Trophoblast cell (in vitro differentiated cells and primary cell): ENCODE measurements at regions not wholly inside any gene's neighbourhood (a gene's known extent, or its start where the extent isn't known, plus 50 kb on each side); places are given as distances from the start of the nearest gene placed in this dataset.
"Not testable (repeated sequence)": the region's sequence is repeated elsewhere in the genome, so short reads cannot be mapped to it uniquely, and the experiment has no call there.

Experiments used
- DNase-seq, 2 donors: peaks; one replicate each; pipeline ENCODE4 v3.0.0-alpha.2; 2016
- H2AFZ ChIP-seq: 2 replicates; pipeline ENCODE4 v1.6.1; 2013; ENCODE audit warnings: low read length, moderate library complexity, mild to moderate bottlenecking; ENCODE audit not compliant: insufficient read depth, poor library complexity
- H2AK5ac ChIP-seq: 2 replicates; pipeline ENCODE4 v1.6.1; 2013; ENCODE audit warnings: mild to moderate bottlenecking, low read length
- H2BK120ac ChIP-seq: 2 replicates; pipeline ENCODE4 v1.6.1; 2013; ENCODE audit warnings: low read length, mild to moderate bottlenecking, moderate library complexity; ENCODE audit not compliant: insufficient read depth, poor library complexity
- H2BK12ac ChIP-seq: 2 replicates; pipeline ENCODE4 v1.6.1; 2013; ENCODE audit warnings: mild to moderate bottlenecking, low read length, moderate library complexity
- H2BK5ac ChIP-seq: 2 replicates; pipeline ENCODE4 v1.6.1; 2013; ENCODE audit warnings: low read length, low read depth, moderate library complexity, mild to moderate bottlenecking; ENCODE audit not compliant: poor library complexity
- H3K14ac ChIP-seq: 2 replicates; pipeline ENCODE4 v1.6.1; 2013; ENCODE audit warnings: mild to moderate bottlenecking, low read length
- H3K18ac ChIP-seq: 2 replicates; pipeline ENCODE4 v1.6.1; 2013; ENCODE audit warnings: mild to moderate bottlenecking, low read length
- H3K23ac ChIP-seq: 2 replicates; pipeline ENCODE4 v1.6.1; 2013; ENCODE audit warnings: low read length
- H3K27ac ChIP-seq: 2 replicates; pipeline ENCODE4 v1.5.1; 2013; ENCODE audit warnings: low read depth, mild to moderate bottlenecking, inconsistent platforms, low read length, moderate library complexity
- H3K27me3 ChIP-seq: 2 replicates; pipeline ENCODE4 v1.6.1; 2013; ENCODE audit warnings: inconsistent platforms, mild to moderate bottlenecking, low read length, moderate library complexity; ENCODE audit not compliant: insufficient read depth
- H3K36me3 ChIP-seq, 2 experiments: 1 replicate in 1 of 2; 2 replicates in 1 of 2; pipeline ENCODE4 v1.6.1; 2013; ENCODE audit warnings: low read length in 2 of 2, mild to moderate bottlenecking in 2 of 2, moderate library complexity in 1 of 2; ENCODE audit not compliant: insufficient read depth in 2 of 2, control insufficient read depth in 1 of 2
- H3K4ac ChIP-seq: 2 replicates; pipeline ENCODE4 v1.6.1; 2013; ENCODE audit warnings: low read depth, mild to moderate bottlenecking, low read length, moderate library complexity
- H3K4me1 ChIP-seq, 2 experiments: 1 replicate in 1 of 2; 2 replicates in 1 of 2; pipeline ENCODE4 v1.6.1; 2013; ENCODE audit warnings: low read length in 2 of 2, mild to moderate bottlenecking in 2 of 2, moderate library complexity in 1 of 2; ENCODE audit not compliant: insufficient read depth in 2 of 2, control insufficient read depth in 1 of 2
- H3K4me2 ChIP-seq: 2 replicates; pipeline ENCODE4 v1.6.1; 2013; ENCODE audit warnings: inconsistent platforms, mild to moderate bottlenecking, low read length, moderate library complexity
- H3K4me3 ChIP-seq: 2 replicates; pipeline ENCODE4 v1.5.1; 2013; ENCODE audit warnings: mild to moderate bottlenecking, low read depth, low read length, inconsistent platforms
- H3K79me1 ChIP-seq: one replicate; pipeline ENCODE4 v1.6.1; 2013; ENCODE audit warnings: low read length
- H3K79me2 ChIP-seq: 2 replicates; pipeline ENCODE4 v1.6.1; 2013; ENCODE audit warnings: low read length, mild to moderate bottlenecking; ENCODE audit not compliant: control insufficient read depth, insufficient read depth, poor library complexity
- H3K9ac ChIP-seq: 2 replicates; pipeline ENCODE4 v1.6.1; 2013; ENCODE audit warnings: mild to moderate bottlenecking, low read length
- H3K9me3 ChIP-seq: 2 replicates; pipeline ENCODE4 v1.6.1; 2013; ENCODE audit warnings: low read depth, mild to moderate bottlenecking, control low read depth, inconsistent platforms, low read length; ENCODE audit not compliant: insufficient read depth
- H4K12ac ChIP-seq: 2 replicates; pipeline ENCODE4 v1.6.1; 2013; ENCODE audit warnings: low read depth, mild to moderate bottlenecking, low read length, moderate library complexity
- H4K8ac ChIP-seq: 2 replicates; pipeline ENCODE4 v1.6.1; 2013; ENCODE audit warnings: low read depth, mild to moderate bottlenecking, low read length, moderate library complexity
- H4K91ac ChIP-seq: one replicate; pipeline ENCODE4 v1.6.1; 2013; ENCODE audit warnings: low read depth, mild to moderate bottlenecking, low read length, moderate library complexity
- WGBS: extraction: QIAGEN DNeasy Blood & Tissue Kit; methylation state at CpG from one replicate; pipeline ENCODE4 v1.1.7; 2013; ENCODE audit warnings: missing lambda C conversion rate; ENCODE audit not compliant: insufficient read length, insufficient coverage; ENCODE audit errors: extremely low coverage; 5-methylcytosine and 5-hydroxymethylcytosine counted together

- WGBS, result no CpG with 5 or more reads among the region's 11 CpGs
- H4K8ac ChIP-seq, result no peak overlapping the region
- no peak overlapping the region for H3K4me2 ChIP-seq
- H3K4me3 ChIP-seq, result no peak overlapping the region
- H4K91ac ChIP-seq, result no peak overlapping the region
- no peak overlapping the region for H4K12ac ChIP-seq
- no peaks in the 10 kb centered on the region for H3K4me1 ChIP-seq
- no peak overlapping the region for H2BK12ac ChIP-seq
- H3K4ac ChIP-seq, result no peak overlapping the region
- no peak for DNase-seq
- no peaks in the 10 kb centered on the region for H3K79me2 ChIP-seq
- H3K36me3 ChIP-seq, result no peaks in the 10 kb centered on the region
- no peak overlapping the region for H2BK5ac ChIP-seq
- H3K9ac ChIP-seq, result no peak overlapping the region
- no peak overlapping the region for H2AFZ ChIP-seq
- no peak overlapping the region for H3K18ac ChIP-seq
- no peaks in the 10 kb centered on the region for H3K27me3 ChIP-seq
- H2BK120ac ChIP-seq, result no peak overlapping the region
- no peak overlapping the region for H2AK5ac ChIP-seq
- no peak overlapping the region for H3K14ac ChIP-seq
- no peak overlapping the region for H3K23ac ChIP-seq
- H3K27ac ChIP-seq, result no peak overlapping the region
- no peaks in the 10 kb centered on the region for H3K79me1 ChIP-seq
- H3K9me3 ChIP-seq, result peaks cover 5% of the 10 kb centered on the region
Measured at GRCh38 chr10:7040681-7041080, 370.2 kb downstream of the SFMBT2 start.

DNA sequence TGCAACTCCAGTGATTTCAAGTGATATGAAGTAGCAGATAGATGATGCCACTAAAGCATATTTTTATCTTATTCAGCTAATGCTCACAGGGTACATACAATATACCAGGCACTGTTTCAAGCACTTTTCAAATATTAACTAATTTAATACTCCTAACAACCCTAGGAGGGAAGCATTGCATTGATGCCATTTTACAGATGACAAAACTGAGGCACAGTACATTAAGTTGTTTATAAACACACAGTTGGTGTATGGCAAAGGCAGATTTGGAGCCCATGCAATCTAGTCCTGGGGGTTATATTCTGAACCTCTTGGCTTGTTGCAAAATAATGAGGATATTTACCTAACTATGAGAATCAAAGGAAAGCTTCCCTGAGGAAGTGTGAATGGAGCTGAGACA, 371.0 kb downstream of the SFMBT2 start:
- H2AK5ac ChIP-seq, result no peak overlapping the region
- no peak overlapping the region for H3K27ac ChIP-seq
- H3K27me3 ChIP-seq, result no peaks in the 10 kb centered on the region
- no peak overlapping the region for H4K91ac ChIP-seq
- DNase-seq, result no peak
- no peaks in the 10 kb centered on the region for H3K36me3 ChIP-seq
- no peak overlapping the region for H4K8ac ChIP-seq
- no peak overlapping the region for H2BK12ac ChIP-seq
- no peak overlapping the region for H3K9ac ChIP-seq
- peaks cover 5% of the 10 kb centered on the region for H3K9me3 ChIP-seq
- H3K4me1 ChIP-seq, result no peaks in the 10 kb centered on the region
- no peak overlapping the region for H3K4me3 ChIP-seq
- no peak overlapping the region for H3K23ac ChIP-seq
- no peak overlapping the region for H2BK120ac ChIP-seq
- no peak overlapping the region for H3K4me2 ChIP-seq
- H3K18ac ChIP-seq, result no peak overlapping the region
- H2BK5ac ChIP-seq, result no peak overlapping the region
- no peak overlapping the region for H4K12ac ChIP-seq
- H3K79me1 ChIP-seq, result no peaks in the 10 kb centered on the region
- H3K14ac ChIP-seq, result no peak overlapping the region
- H2AFZ ChIP-seq, result no peak overlapping the region
- H3K79me2 ChIP-seq, result no peaks in the 10 kb centered on the region
- no peak overlapping the region for H3K4ac ChIP-seq

GRCh38 chr10:7038416-7038815, 372.4 kb downstream of the SFMBT2 start:
- H4K12ac ChIP-seq, result no peak overlapping the region
- H2BK120ac ChIP-seq, result no peak overlapping the region
- H3K4me3 ChIP-seq, result no peak overlapping the region
- no peak overlapping the region for H3K23ac ChIP-seq
- no peaks in the 10 kb centered on the region for H3K27me3 ChIP-seq
- no peak overlapping the region for H3K18ac ChIP-seq
- H4K8ac ChIP-seq, result no peak overlapping the region
- no CpG with 5 or more reads among the region's 1 CpG for WGBS
- no peaks in the 10 kb centered on the region for H3K36me3 ChIP-seq
- no peak overlapping the region for H3K9ac ChIP-seq
- no peaks in the 10 kb centered on the region for H3K4me1 ChIP-seq
- no peak overlapping the region for H3K4me2 ChIP-seq
- no peak overlapping the region for H3K27ac ChIP-seq
- H3K14ac ChIP-seq, result no peak overlapping the region
- H3K9me3 ChIP-seq, result peaks cover 5% of the 10 kb centered on the region
- no peak for DNase-seq
- H4K91ac ChIP-seq, result no peak overlapping the region
- H3K4ac ChIP-seq, result no peak overlapping the region
- H2BK12ac ChIP-seq, result no peak overlapping the region
- no peak overlapping the region for H2AK5ac ChIP-seq
- H2BK5ac ChIP-seq, result no peak overlapping the region
- no peaks in the 10 kb centered on the region for H3K79me2 ChIP-seq
- no peaks in the 10 kb centered on the region for H3K79me1 ChIP-seq
- H2AFZ ChIP-seq, result no peak overlapping the region

- H2BK5ac ChIP-seq, H3K79me1 ChIP-seq, H3K4me3 ChIP-seq, H3K79me2 ChIP-seq, H3K36me3 ChIP-seq, H2BK120ac ChIP-seq, H4K8ac ChIP-seq, H2AFZ ChIP-seq, H3K23ac ChIP-seq, H3K4ac ChIP-seq, H3K27me3 ChIP-seq, H2AK5ac ChIP-seq, H3K9ac ChIP-seq, H3K27ac ChIP-seq, H3K4me2 ChIP-seq, H3K14ac ChIP-seq, DNase-seq, H3K9me3 ChIP-seq, H4K12ac ChIP-seq, H3K18ac ChIP-seq, H4K91ac ChIP-seq, H2BK12ac ChIP-seq, H3K4me1 ChIP-seq: not testable (repeated sequence)
- no CpG with 5 or more reads among the region's 2 CpGs for WGBS
Measured at GRCh38 chr10:7037434-7037833, 373.4 kb downstream of the SFMBT2 start.

DNA sequence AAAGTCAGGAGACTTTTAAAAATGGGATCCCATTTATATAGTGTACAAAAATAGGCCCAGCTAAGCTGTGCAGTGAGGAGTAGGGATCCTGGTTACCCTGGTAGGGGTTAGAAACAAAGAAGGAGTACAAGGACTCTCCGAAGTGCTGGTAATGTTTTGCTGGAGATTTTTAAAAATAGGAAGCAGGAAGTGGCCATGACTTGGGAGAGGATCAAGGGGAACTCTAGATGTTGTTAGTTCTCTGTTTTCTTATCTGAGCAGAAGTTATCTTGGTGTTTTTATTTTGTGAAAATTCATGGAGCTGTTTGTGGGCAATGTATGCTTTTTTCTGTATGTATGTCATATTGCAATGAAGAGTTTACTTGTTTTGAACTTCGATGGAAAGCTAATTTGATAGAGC, 373.9 kb downstream of the SFMBT2 start:
- no peak for DNase-seq
- no peak overlapping the region for H2AFZ ChIP-seq

More for the DNA sequence above, 373.9 kb downstream of the SFMBT2 start:
- Histone ChIP-seq H4K8ac (no peak overlapping the region), H2BK120ac (no peak overlapping the region), H3K4me3 (no peak overlapping the region), H3K27me3 (no peaks in the 10 kb centered on the region), H3K9me3 (no peaks in the 10 kb centered on the region), H3K4ac (no peak overlapping the region), H2BK5ac (no peak overlapping the region), H3K36me3 (no peaks in the 10 kb centered on the region), H2BK12ac (no peak overlapping the region), H3K27ac (no peak overlapping the region), H3K14ac (no peak overlapping the region), H3K79me1 (no peaks in the 10 kb centered on the region), H3K4me2 (no peak overlapping the region), H3K79me2 (no peaks in the 10 kb centered on the region), H3K18ac (no peak overlapping the region), H2AK5ac (no peak overlapping the region), H3K4me1 (no peaks in the 10 kb centered on the region), H4K91ac (no peak overlapping the region), H3K23ac (no peak overlapping the region), H4K12ac (no peak overlapping the region), H3K9ac (no peak overlapping the region)
- no CpG with 5 or more reads among the region's 2 CpGs for WGBS
